Endothelial cell (in vitro differentiated cells): ENCODE measurements at regions not wholly inside any gene's neighbourhood (a gene's known extent, or its start where the extent isn't known, plus 50 kb on each side); places are given as distances from the start of the nearest gene placed in this dataset.

Experiments used
- DNase-seq: peaks from one replicate; pipeline ENCODE4 v3.0.0; 2021; ENCODE audit warnings: low spot score
- H3K27ac Mint-ChIP-seq: one replicate; pipeline ENCODE4 v1.8.0; 2021; ENCODE audit warnings: mixed read lengths, inconsistent platforms; ENCODE audit not compliant: unreplicated experiment
- H3K27me3 Mint-ChIP-seq: one replicate; pipeline ENCODE4 v1.8.0; 2021; ENCODE audit warnings: mild to moderate bottlenecking, moderate library complexity, mixed read lengths, inconsistent platforms; ENCODE audit not compliant: unreplicated experiment
- H3K36me3 Mint-ChIP-seq: one replicate; pipeline ENCODE4 v1.8.0; 2021; ENCODE audit warnings: mild to moderate bottlenecking, low read depth, mixed read lengths, inconsistent platforms; ENCODE audit not compliant: unreplicated experiment
- H3K4me1 Mint-ChIP-seq: one replicate; pipeline ENCODE4 v1.8.0; 2021; ENCODE audit warnings: mild to moderate bottlenecking, mixed read lengths, inconsistent platforms; ENCODE audit not compliant: unreplicated experiment
- H3K4me3 Mint-ChIP-seq: one replicate; pipeline ENCODE4 v1.8.0; 2021; ENCODE audit warnings: mild to moderate bottlenecking, mixed read lengths, inconsistent platforms; ENCODE audit not compliant: unreplicated experiment
- H3K9me3 Mint-ChIP-seq: one replicate; pipeline ENCODE4 v1.8.0; 2021; ENCODE audit warnings: mixed read lengths, inconsistent platforms; ENCODE audit not compliant: unreplicated experiment
- TF ChIP-seq, protein P1 (sequence below): fragments of 200-600 bp; sonication (generic); IDR thresholded peaks from one replicate; pipeline ENCODE4 v1.5.0; 2021; ENCODE audit warnings: antibody characterized with exemption; ENCODE audit not compliant: unreplicated experiment

GRCh38 chr2:194992648-194993047 is 664.4 kb upstream of the SLC39A10 start:
- TF ChIP-seq, protein P1, sequence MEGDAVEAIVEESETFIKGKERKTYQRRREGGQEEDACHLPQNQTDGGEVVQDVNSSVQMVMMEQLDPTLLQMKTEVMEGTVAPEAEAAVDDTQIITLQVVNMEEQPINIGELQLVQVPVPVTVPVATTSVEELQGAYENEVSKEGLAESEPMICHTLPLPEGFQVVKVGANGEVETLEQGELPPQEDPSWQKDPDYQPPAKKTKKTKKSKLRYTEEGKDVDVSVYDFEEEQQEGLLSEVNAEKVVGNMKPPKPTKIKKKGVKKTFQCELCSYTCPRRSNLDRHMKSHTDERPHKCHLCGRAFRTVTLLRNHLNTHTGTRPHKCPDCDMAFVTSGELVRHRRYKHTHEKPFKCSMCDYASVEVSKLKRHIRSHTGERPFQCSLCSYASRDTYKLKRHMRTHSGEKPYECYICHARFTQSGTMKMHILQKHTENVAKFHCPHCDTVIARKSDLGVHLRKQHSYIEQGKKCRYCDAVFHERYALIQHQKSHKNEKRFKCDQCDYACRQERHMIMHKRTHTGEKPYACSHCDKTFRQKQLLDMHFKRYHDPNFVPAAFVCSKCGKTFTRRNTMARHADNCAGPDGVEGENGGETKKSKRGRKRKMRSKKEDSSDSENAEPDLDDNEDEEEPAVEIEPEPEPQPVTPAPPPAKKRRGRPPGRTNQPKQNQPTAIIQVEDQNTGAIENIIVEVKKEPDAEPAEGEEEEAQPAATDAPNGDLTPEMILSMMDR, result no peak
- no peak overlapping the region for H3K27ac Mint-ChIP-seq
- DNase-seq, result no peak
- H3K27me3 Mint-ChIP-seq, result no peaks in the 10 kb centered on the region
- H3K36me3 Mint-ChIP-seq, result no peaks in the 10 kb centered on the region
- no peak overlapping the region for H3K4me3 Mint-ChIP-seq
- no peaks in the 10 kb centered on the region for H3K9me3 Mint-ChIP-seq
- no peaks in the 10 kb centered on the region for H3K4me1 Mint-ChIP-seq

- H3K4me3 Mint-ChIP-seq, result no peak overlapping the region
- H3K27me3 Mint-ChIP-seq, result peaks cover 4% of the 10 kb centered on the region
- H3K9me3 Mint-ChIP-seq, result no peaks in the 10 kb centered on the region
- H3K36me3 Mint-ChIP-seq, result no peaks in the 10 kb centered on the region
- no peak overlapping the region for H3K27ac Mint-ChIP-seq
- no peaks in the 10 kb centered on the region for H3K4me1 Mint-ChIP-seq
- no peak for DNase-seq
- TF ChIP-seq, protein P1, result no peak
Observed at GRCh38 chr2:194985258-194985657, 671.8 kb upstream of the SLC39A10 start.

- Mint-ChIP-seq H3K4me1 (no peaks in the 10 kb centered on the region), H3K36me3 (no peaks in the 10 kb centered on the region)
- TF ChIP-seq, protein P1, result no peak
Observed at GRCh38 chr2:194962254-194962653, 694.8 kb upstream of the SLC39A10 start.

DNA sequence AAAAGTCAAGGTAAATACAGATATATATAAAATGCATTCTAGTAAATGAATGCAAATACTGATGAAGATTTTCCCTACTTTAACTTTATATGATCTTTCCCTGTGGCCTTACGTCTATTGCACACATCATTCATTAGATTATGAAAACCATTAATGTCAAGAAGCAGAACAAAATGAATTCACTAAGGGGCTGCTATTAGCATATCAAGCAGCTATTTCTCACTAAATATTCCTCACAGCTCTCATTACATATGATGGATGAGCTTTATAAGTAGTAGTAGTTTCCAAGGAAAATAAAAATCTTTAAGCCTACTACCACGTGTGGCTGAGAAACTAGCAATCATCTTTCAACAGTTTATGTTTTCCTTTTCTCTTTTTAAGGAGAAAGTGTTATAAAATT is 702.8 kb upstream of the SLC39A10 start:
- Mint-ChIP-seq H3K27ac (no peak overlapping the region), H3K4me1 (no peaks in the 10 kb centered on the region), H3K36me3 (no peaks in the 10 kb centered on the region), H3K27me3 (no peaks in the 10 kb centered on the region), H3K4me3 (no peak overlapping the region), H3K9me3 (no peaks in the 10 kb centered on the region)
- TF ChIP-seq, protein P1, result no peak
- DNase-seq, result no peak

More at GRCh38 chr2:194962254-194962653, 694.8 kb upstream of the SLC39A10 start:
- Mint-ChIP-seq H3K9me3 (peaks cover 4% of the 10 kb centered on the region), H3K27ac (no peak overlapping the region), H3K4me3 (no peak overlapping the region), H3K27me3 (no peaks in the 10 kb centered on the region)
- no peak for DNase-seq

DNA sequence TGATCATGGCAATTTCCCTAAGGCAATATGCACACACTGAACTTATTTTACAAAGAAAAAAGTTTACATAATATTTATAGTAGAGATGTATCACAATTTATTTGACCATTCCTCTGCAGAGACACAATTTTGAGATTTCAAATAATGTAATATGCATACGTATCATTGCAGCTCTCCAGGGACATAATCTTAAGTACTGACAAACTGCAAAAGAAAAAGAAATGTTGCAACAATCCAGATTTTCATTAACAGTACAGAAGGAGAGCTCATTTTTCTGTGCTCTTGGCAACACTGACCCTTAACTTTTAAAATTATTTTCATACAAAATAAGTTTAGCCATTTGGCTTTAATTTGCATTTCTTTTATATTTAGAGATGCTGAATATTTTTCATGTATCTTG is 710.2 kb upstream of the SLC39A10 start:
- peaks cover 1% of the 10 kb centered on the region for H3K27me3 Mint-ChIP-seq
- H3K4me3 Mint-ChIP-seq, result no peak overlapping the region
- no peaks in the 10 kb centered on the region for H3K36me3 Mint-ChIP-seq
- DNase-seq, result no peak
- no peaks in the 10 kb centered on the region for H3K9me3 Mint-ChIP-seq
- H3K27ac Mint-ChIP-seq, result no peak overlapping the region
- TF ChIP-seq, protein P1, result no peak
- H3K4me1 Mint-ChIP-seq, result no peaks in the 10 kb centered on the region
